ENCODE measurements at regions not wholly inside any gene's neighbourhood (a gene's known extent, or its start where the extent isn't known, plus 50 kb on each side); places are given as distances from the start of the nearest gene placed in this dataset.

- DNase-seq (ENCODE audit: low spot score) (no peak), ATAC-seq (no peak)
- Mint-ChIP-seq H3K27ac (no peak overlapping the region), H3K9me3 (peaks cover 12% of the 10 kb centered on the region), H3K4me1 (peaks cover 7% of the 10 kb centered on the region), H3K27me3 (ENCODE audit: low read depth) (no peaks in the 10 kb centered on the region), H3K4me3 (no peak overlapping the region), H3K36me3 (no peaks in the 10 kb centered on the region)
- ChIA-PET POLR2A (no interaction called here), CTCF (no interaction called here)
- TF ChIP-seq ZNF425 (CRISPR knock-in tag; conservative IDR thresholded peaks at IDR 0.05) (no peak), ZNF121 (CRISPR knock-in tag; IDR thresholded peaks at IDR 0.05) (no peak), JUN (CRISPR knock-in tag; IDR thresholded peaks at IDR 0.05) (no peak), EMX1 (CRISPR knock-in tag; IDR thresholded peaks at IDR 0.05) (no peak), IRF2 (CRISPR knock-in tag; IDR thresholded peaks at IDR 0.05; ENCODE audit: borderline replicate concordance, low read depth) (no peak), ZNF263 (CRISPR knock-in tag; IDR thresholded peaks at IDR 0.05; ENCODE audit: low read depth) (no peak), FOXP4 (CRISPR knock-in tag; IDR thresholded peaks at IDR 0.05) (no peak), GTF2I (CRISPR knock-in tag; conservative IDR thresholded peaks at IDR 0.05) (no peak)
- TF ChIP-seq, protein P1, sequence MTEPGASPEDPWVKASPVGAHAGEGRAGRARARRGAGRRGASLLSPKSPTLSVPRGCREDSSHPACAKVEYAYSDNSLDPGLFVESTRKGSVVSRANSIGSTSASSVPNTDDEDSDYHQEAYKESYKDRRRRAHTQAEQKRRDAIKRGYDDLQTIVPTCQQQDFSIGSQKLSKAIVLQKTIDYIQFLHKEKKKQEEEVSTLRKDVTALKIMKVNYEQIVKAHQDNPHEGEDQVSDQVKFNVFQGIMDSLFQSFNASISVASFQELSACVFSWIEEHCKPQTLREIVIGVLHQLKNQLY (CRISPR knock-in tag; IDR thresholded peaks at IDR 0.05), result no peak
- TF ChIP-seq, protein P2, sequence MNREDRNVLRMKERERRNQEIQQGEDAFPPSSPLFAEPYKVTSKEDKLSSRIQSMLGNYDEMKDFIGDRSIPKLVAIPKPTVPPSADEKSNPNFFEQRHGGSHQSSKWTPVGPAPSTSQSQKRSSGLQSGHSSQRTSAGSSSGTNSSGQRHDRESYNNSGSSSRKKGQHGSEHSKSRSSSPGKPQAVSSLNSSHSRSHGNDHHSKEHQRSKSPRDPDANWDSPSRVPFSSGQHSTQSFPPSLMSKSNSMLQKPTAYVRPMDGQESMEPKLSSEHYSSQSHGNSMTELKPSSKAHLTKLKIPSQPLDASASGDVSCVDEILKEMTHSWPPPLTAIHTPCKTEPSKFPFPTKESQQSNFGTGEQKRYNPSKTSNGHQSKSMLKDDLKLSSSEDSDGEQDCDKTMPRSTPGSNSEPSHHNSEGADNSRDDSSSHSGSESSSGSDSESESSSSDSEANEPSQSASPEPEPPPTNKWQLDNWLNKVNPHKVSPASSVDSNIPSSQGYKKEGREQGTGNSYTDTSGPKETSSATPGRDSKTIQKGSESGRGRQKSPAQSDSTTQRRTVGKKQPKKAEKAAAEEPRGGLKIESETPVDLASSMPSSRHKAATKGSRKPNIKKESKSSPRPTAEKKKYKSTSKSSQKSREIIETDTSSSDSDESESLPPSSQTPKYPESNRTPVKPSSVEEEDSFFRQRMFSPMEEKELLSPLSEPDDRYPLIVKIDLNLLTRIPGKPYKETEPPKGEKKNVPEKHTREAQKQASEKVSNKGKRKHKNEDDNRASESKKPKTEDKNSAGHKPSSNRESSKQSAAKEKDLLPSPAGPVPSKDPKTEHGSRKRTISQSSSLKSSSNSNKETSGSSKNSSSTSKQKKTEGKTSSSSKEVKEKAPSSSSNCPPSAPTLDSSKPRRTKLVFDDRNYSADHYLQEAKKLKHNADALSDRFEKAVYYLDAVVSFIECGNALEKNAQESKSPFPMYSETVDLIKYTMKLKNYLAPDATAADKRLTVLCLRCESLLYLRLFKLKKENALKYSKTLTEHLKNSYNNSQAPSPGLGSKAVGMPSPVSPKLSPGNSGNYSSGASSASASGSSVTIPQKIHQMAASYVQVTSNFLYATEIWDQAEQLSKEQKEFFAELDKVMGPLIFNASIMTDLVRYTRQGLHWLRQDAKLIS (CRISPR knock-in tag; IDR thresholded peaks at IDR 0.05; ENCODE audit: borderline replicate concordance), result no peak
- TF ChIP-seq, protein P3, sequence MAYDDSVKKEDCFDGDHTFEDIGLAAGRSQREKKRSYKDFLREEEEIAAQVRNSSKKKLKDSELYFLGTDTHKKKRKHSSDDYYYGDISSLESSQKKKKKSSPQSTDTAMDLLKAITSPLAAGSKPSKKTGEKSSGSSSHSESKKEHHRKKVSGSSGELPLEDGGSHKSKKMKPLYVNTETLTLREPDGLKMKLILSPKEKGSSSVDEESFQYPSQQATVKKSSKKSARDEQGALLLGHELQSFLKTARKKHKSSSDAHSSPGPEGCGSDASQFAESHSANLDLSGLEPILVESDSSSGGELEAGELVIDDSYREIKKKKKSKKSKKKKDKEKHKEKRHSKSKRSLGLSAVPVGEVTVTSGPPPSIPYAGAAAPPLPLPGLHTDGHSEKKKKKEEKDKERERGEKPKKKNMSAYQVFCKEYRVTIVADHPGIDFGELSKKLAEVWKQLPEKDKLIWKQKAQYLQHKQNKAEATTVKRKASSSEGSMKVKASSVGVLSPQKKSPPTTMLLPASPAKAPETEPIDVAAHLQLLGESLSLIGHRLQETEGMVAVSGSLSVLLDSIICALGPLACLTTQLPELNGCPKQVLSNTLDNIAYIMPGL (CRISPR knock-in tag; IDR thresholded peaks at IDR 0.05), result no peak
Observed at GRCh38 chr5:8590959-8591358, 722.0 kb downstream of the MTRR start.

- no peak overlapping the region for H3K27ac Mint-ChIP-seq
- DNase-seq (ENCODE audit: low spot score) (no peak), ATAC-seq (no peak)
- no peaks in the 10 kb centered on the region for H3K9me3 Mint-ChIP-seq
- TF ChIP-seq ETV6 (CRISPR knock-in tag; IDR thresholded peaks at IDR 0.05), result no peak
- no peak for TF ChIP-seq ATF1 (CRISPR knock-in tag; IDR thresholded peaks at IDR 0.05)
- TF ChIP-seq, protein P4, sequence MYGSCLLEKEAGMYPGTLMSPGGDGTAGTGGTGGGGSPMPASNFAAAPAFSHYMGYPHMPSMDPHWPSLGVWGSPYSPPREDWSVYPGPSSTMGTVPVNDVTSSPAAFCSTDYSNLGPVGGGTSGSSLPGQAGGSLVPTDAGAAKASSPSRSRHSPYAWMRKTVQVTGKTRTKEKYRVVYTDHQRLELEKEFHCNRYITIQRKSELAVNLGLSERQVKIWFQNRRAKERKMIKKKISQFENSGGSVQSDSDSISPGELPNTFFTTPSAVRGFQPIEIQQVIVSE (CRISPR knock-in tag; IDR thresholded peaks at IDR 0.05; ENCODE audit: borderline replicate concordance), result no peak
- no peak for TF ChIP-seq ERG (CRISPR knock-in tag; IDR thresholded peaks at IDR 0.05)
- no peaks in the 10 kb centered on the region for H3K36me3 Mint-ChIP-seq
- H3K4me3 Mint-ChIP-seq, result no peak overlapping the region
- H3K4me1 Mint-ChIP-seq, result peaks cover 10% of the 10 kb centered on the region
- CTCF ChIA-PET, result interaction anchor here (0.8 kb wide), 1 partner anchor 13 kb away, joined by 3 read pairs; no protein-coding TSS in a partner anchor
- POLR2A ChIA-PET, result no interaction called here
- no peaks in the 10 kb centered on the region for H3K27me3 Mint-ChIP-seq (ENCODE audit: low read depth)
Observed at GRCh38 chr5:8598356-8598755, 729.4 kb downstream of the MTRR start.
